Heart right ventricle (tissue), 16 donors: ENCODE measurements at regions not wholly inside any gene's neighbourhood (a gene's known extent, or its start where the extent isn't known, plus 50 kb on each side); places are given as distances from the start of the nearest gene placed in this dataset.

Source experiments
- ATAC-seq, 8 donors: fragments of 200-7000 bp; cut with Tn5 transposase; one replicate each; pipeline ENCODE4 v1.9.1; 2020; ENCODE audit warnings: mild to moderate bottlenecking in 8 of 8, moderate library complexity in 8 of 8, moderate number of reproducible peaks in 1 of 8
- DNase-seq, 2 donors: peaks; one replicate each; pipeline ENCODE4 v3.0.0-alpha.2; 2020
- H3K27ac ChIP-seq, 10 donors: fragments of 200-600 bp; sonication (generic) in 2 of 10; one replicate each; pipeline versions ENCODE4 v1.5.0 to v1.8.0; 2020 to 2022; ENCODE audit warnings: mild to moderate bottlenecking in 3 of 10
- H3K27me3 ChIP-seq, 7 donors: fragments of 200-600 bp; one replicate each; pipeline ENCODE4 v1.8.0; 2021 to 2022; ENCODE audit warnings: mild to moderate bottlenecking in 2 of 7
- H3K36me3 ChIP-seq, 9 donors: fragments of 200-600 bp; sonication (generic) in 1 of 9; one replicate each; pipeline versions ENCODE4 v1.5.0 to v1.8.0; 2020 to 2022; ENCODE audit warnings: mild to moderate bottlenecking in 2 of 9
- H3K4me1 ChIP-seq, 9 donors: fragments of 200-600 bp; sonication (generic) in 1 of 9; one replicate each; pipeline versions ENCODE4 v1.5.0 to v1.8.0; 2020 to 2022; ENCODE audit warnings: mild to moderate bottlenecking in 4 of 9
- H3K4me3 ChIP-seq, 10 donors: fragments of 200-600 bp; sonication (generic) in 2 of 10; one replicate each; pipeline versions ENCODE4 v1.5.0 to v1.8.0; 2020 to 2022; ENCODE audit warnings: mild to moderate bottlenecking in 7 of 10, moderate library complexity in 2 of 10
- H3K9me3 ChIP-seq, 11 donors: fragments of 200-600 bp in 10 of 11; sonication (generic) in 2 of 11; one replicate each; pipeline versions ENCODE4 v1.5.0 to v1.8.0; 2013 to 2022; ENCODE audit warnings: mild to moderate bottlenecking in 2 of 11, control low read depth in 1 of 11, moderate library complexity in 1 of 11
- CTCF ChIP-seq, 9 donors: fragments of 200-600 bp; sonication (generic) in 2 of 9; IDR thresholded peaks; one replicate each; pipeline versions ENCODE4 v1.5.0 to v1.8.0; 2021 to 2022; ENCODE audit warnings: antibody characterized with exemption in 9 of 9, mild to moderate bottlenecking in 5 of 9, moderate library complexity in 1 of 9
- WGBS, 2 donors: extraction: QIAGEN DNeasy Blood & Tissue Kit; methylation state at CpG; one replicate each; pipeline ENCODE4 v1.1.7; 2013; ENCODE audit warnings: inconsistent platforms in 1 of 2; 5-methylcytosine and 5-hydroxymethylcytosine counted together
- intact Hi-C, 10 donors: fragments of 100-400 bp; cut with DNase I; formaldehyde crosslinking; loops; one replicate each; pipeline versions ENCODE4 v1.11.1 to v1.14.2; 2022
- donor health status: Arrhythmogenic right ventricular cardiomyopathy.
- donor health status: ischemic (EF 13 %, LVEDD 7.1; RV severe dilation, severe dysfunction).
- donor health status: healthy with polysubstance abuse.
- donor health status: DM: no; HTN: yes; CAD: no.
- donor health status: DM: no; HTN: no; CAD: no.
- donor health status: ischemic (EF 25% LVEDD 6.9; RV normal size, moderate dysfunction).
- donor health status: ischemic (EF 25% LVEDD 5.7; RV mildly dilated, moderate dysfunction).
- donor health status: healthy.
- donor health status: DM: yes; HTN: yes; CAD: no.
- donor health status: Ischemic cardiomyopathy.
- donor health status: ischemic (EF 35%, LVEDD 5.7; RV mildly dilated, moderate dysfunction).
- donor health status: nonischemic (EF 11% LVEDD 7.7; RV severe dilation, severe dysfunction).
- donor health status: DM: yes; HTN: yes; CAD: no.
- donor health status: PGD.
- donor health status: ischemic (EF 29% LVEDD 5.4; RV normal size, mild dysfunction).
- donor health status: nonischemic (EF 23%, LVEDD 6.1; RV moderate dilation, normal function).

GRCh38 chr12:114998750-114999128 is 314.8 kb upstream of the TBX3 start:
- WGBS, 2 donors: 43 to 49% methylated on average over 3 of the region's 3 CpGs
- Histone ChIP-seq H3K4me3 (no peak overlapping the region), H3K27ac (no peak overlapping the region)

GRCh38 chr12:114998118-114998749 is 314.3 kb upstream of the TBX3 start:
- no peak overlapping the region for H3K4me3 ChIP-seq
- peaks cover 0 to 7% (median 0%) of the 10 kb centered on the region in 9 donors for H3K4me1 ChIP-seq
- H3K36me3 ChIP-seq: no peaks in the 10 kb centered on the region
- H3K27me3 ChIP-seq: peaks cover 0 to 16% (median 4%) of the 10 kb centered on the region in 7 donors
- ATAC-seq: no peak
- H3K9me3 ChIP-seq: peaks cover 0 to 11% (median 0%) of the 10 kb centered on the region in 11 donors
- intact Hi-C loops: no loop called here
- no peak overlapping the region for H3K27ac ChIP-seq
- 51 to 53% methylated on average over 2 of the region's 2 CpGs for WGBS, 2 donors
- no peak for TF ChIP-seq CTCF (IDR thresholded peaks at IDR 0.05)
- no peak for DNase-seq

More at GRCh38 chr12:114998750-114999128, 314.8 kb upstream of the TBX3 start:
- Histone ChIP-seq H3K9me3 (peaks cover 0 to 11% (median 0%) of the 10 kb centered on the region in 11 donors), H3K27me3 (peaks cover 0 to 18% (median 4%) of the 10 kb centered on the region in 7 donors), H3K4me1 (peaks cover 0 to 6% (median 0%) of the 10 kb centered on the region in 9 donors), H3K36me3 (no peaks in the 10 kb centered on the region)
- ATAC-seq (no peak), DNase-seq (no peak)
- no peak for TF ChIP-seq CTCF (IDR thresholded peaks at IDR 0.05)
- intact Hi-C loops: no loop called here

GRCh38 chr12:114996382-114996781 is 312.4 kb upstream of the TBX3 start:
- peaks cover 0 to 11% (median 0%) of the 10 kb centered on the region in 11 donors for H3K9me3 ChIP-seq
- no peak overlapping the region for H3K4me3 ChIP-seq
- no peak overlapping the region for H3K27ac ChIP-seq
- 66 to 69% methylated on average over 5 of the region's 5 CpGs for WGBS, 2 donors
- DNase-seq (no peak), ATAC-seq (no peak)
- no peak for TF ChIP-seq CTCF (IDR thresholded peaks at IDR 0.05)
- no peaks in the 10 kb centered on the region for H3K36me3 ChIP-seq
- peaks cover 0 to 3% (median 0%) of the 10 kb centered on the region in 7 donors for H3K27me3 ChIP-seq
- intact Hi-C loops: no loop called here
- peaks cover 0 to 7% (median 0%) of the 10 kb centered on the region in 9 donors for H3K4me1 ChIP-seq

- ATAC-seq: no peak
- no peak for TF ChIP-seq CTCF (IDR thresholded peaks at IDR 0.05)
- H3K36me3 ChIP-seq: no peaks in the 10 kb centered on the region
- H3K4me3 ChIP-seq: no peak overlapping the region
- H3K9me3 ChIP-seq: peaks cover 0 to 11% (median 0%) of the 10 kb centered on the region in 11 donors
- H3K4me1 ChIP-seq: peaks cover 0 to 7% (median 0%) of the 10 kb centered on the region in 9 donors
- H3K27ac ChIP-seq: no peak overlapping the region
- intact Hi-C loops: no loop called here
- 69 to 74% methylated on average over 2 of the region's 2 CpGs for WGBS, 2 donors
- no peak for DNase-seq
- H3K27me3 ChIP-seq: peaks cover 0 to 3% (median 0%) of the 10 kb centered on the region in 7 donors
Observed at GRCh38 chr12:114995891-114996290, 311.9 kb upstream of the TBX3 start.
